D721Med (cell line): ENCODE measurements at regions not wholly inside any gene's neighbourhood (a gene's known extent, or its start where the extent isn't known, plus 50 kb on each side); places are given as distances from the start of the nearest gene placed in this dataset.

Source experiments
- DNase-seq: peaks from one replicate; pipeline ENCODE4 v3.0.0; 2011; ENCODE audit warnings: low spot score; ENCODE audit not compliant: insufficient read length
- FAIRE-seq: peaks from 2 replicates; lab custom pipeline; 2011; peaks lifted over from hg19 to GRCh38; lab: Jason Lieb, UNC
- CTCF ChIP-seq: IDR thresholded peaks from 2 replicates; pipeline ENCODE4 v1.5.1; 2012; ENCODE audit warnings: mild to moderate bottlenecking, control low read depth; ENCODE audit not compliant: insufficient read depth; ENCODE audit errors: missing control alignments

GRCh38 chrX:7647831-7648230 lies 195.1 kb upstream of the VCX start:
- DNase-seq: no peak
- FAIRE-seq: no peak

GRCh38 chrX:7641141-7641540 lies 201.8 kb upstream of the VCX start:
- no peak for TF ChIP-seq CTCF
- DNase-seq: no peak

More at GRCh38 chrX:7647831-7648230, 195.1 kb upstream of the VCX start:
- no peak for TF ChIP-seq CTCF

GRCh38 chrX:7640392-7640791 lies 202.6 kb upstream of the VCX start:
- FAIRE-seq (no peak), DNase-seq (no peak)
- no peak for TF ChIP-seq CTCF

More at GRCh38 chrX:7641141-7641540, 201.8 kb upstream of the VCX start:
- FAIRE-seq: no peak

GRCh38 chrX:7638078-7638710 lies 204.8 kb upstream of the VCX start:
- DNase-seq: no peak

GRCh38 chrX:7637066-7637465 lies 205.9 kb upstream of the VCX start:
- TF ChIP-seq CTCF: no peak
- DNase-seq (no peak), FAIRE-seq (no peak)

More at GRCh38 chrX:7638078-7638710, 204.8 kb upstream of the VCX start:
- TF ChIP-seq CTCF: no peak
- FAIRE-seq: no peak

DNA sequence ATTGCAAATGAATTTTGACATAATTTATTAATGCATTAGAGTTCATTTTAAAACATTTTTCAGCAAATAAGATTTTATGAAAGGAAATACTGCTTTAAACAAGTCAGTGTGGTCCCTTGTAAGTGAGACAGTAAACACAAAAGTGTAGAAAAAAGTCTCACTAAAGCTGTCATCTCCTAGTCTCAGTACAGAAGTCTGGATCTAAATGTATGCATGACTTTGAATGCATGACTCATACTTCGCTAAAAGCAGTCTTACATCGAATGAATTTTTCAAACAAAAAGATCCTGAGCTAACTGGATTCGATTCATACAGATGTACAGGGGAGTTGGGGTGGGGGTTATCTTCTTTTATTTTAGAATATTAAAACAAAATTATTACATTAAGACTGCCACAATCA lies 207.4 kb upstream of the VCX start:
- no peak for DNase-seq
- FAIRE-seq: no peak
- TF ChIP-seq CTCF: no peak

DNA sequence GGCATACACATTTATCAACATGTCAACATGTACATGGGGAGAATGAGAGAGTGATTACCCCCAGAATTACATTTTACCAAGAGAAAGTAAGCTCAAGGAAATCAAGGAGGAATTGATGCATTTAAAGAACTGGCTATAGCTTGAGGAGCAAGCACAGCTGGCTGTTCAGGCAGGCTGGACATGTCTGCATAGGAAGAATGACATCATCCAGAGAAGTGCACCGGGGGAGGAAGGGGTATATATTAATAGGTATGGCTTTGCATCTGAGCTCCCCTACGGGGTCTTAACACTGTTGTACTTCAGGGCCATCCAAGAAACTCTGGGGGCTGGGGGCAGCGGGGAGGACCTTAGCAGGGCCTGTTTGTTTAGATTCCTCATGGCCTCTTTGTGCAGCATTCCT lies 222.4 kb upstream of the VCX start:
- no peak for TF ChIP-seq CTCF
- FAIRE-seq (no peak), DNase-seq (no peak)
